HTR-8/SVneo (cell line): ENCODE measurements at regions not wholly inside any gene's neighbourhood (a gene's known extent, or its start where the extent isn't known, plus 50 kb on each side); places are given as distances from the start of the nearest gene placed in this dataset.
A peak's percentile ranks its signal among the peaks of the same experiment; 100 is the strongest.

Source experiments
- DNase-seq: peaks from one replicate; pipeline ENCODE4 v3.0.0; 2011; ENCODE audit warnings: low spot score, mixed read lengths; ENCODE audit not compliant: insufficient read length
- FAIRE-seq: peaks from 2 replicates; lab custom pipeline; 2011; peaks lifted over from hg19 to GRCh38; lab: Jason Lieb, UNC

GRCh38 chr20:20837574-20838021 is 125.2 kb upstream of the RALGAPA2 start:
- FAIRE-seq (no peak), DNase-seq (peak; percentile 34)

- DNase-seq (no peak), FAIRE-seq (no peak)
These were observed 124.4 kb upstream of the RALGAPA2 start for GRCh38 chr20:20836836-20837235.

- FAIRE-seq (no peak), DNase-seq (no peak)
These were observed 123.5 kb upstream of the RALGAPA2 start for GRCh38 chr20:20835897-20836296.

GRCh38 chr20:20834008-20834407 is 121.6 kb upstream of the RALGAPA2 start:
- DNase-seq (no peak), FAIRE-seq (no peak)

- FAIRE-seq (no peak), DNase-seq (no peak)
These were observed 120.3 kb upstream of the RALGAPA2 start for GRCh38 chr20:20832715-20833114.

- FAIRE-seq (no peak), DNase-seq (no peak)
These were observed 119.3 kb upstream of the RALGAPA2 start for GRCh38 chr20:20831794-20832193.

GRCh38 chr20:20829681-20830080 is 117.2 kb upstream of the RALGAPA2 start:
- FAIRE-seq: no peak

GRCh38 chr20:20827992-20828597 is 115.7 kb upstream of the RALGAPA2 start:
- DNase-seq (no peak), FAIRE-seq (no peak)

More at GRCh38 chr20:20829681-20830080, 117.2 kb upstream of the RALGAPA2 start:
- no peak for DNase-seq

- DNase-seq (peak; percentile 31), FAIRE-seq (no peak)
These were observed 112.6 kb upstream of the RALGAPA2 start for GRCh38 chr20:20824924-20825584.

- DNase-seq: no peak
- FAIRE-seq: no peak
These were observed 111.0 kb upstream of the RALGAPA2 start for GRCh38 chr20:20823476-20823881.

- no peak for DNase-seq
- no peak for FAIRE-seq
These were observed 109.2 kb upstream of the RALGAPA2 start for GRCh38 chr20:20821484-20822260.

GRCh38 chr20:20820785-20821483 is 108.5 kb upstream of the RALGAPA2 start:
- DNase-seq: no peak
- no peak for FAIRE-seq

GRCh38 chr20:20820104-20820503 is 107.7 kb upstream of the RALGAPA2 start:
- DNase-seq: no peak

GRCh38 chr20:20816969-20817755 is 104.7 kb upstream of the RALGAPA2 start:
- FAIRE-seq: no peak
- DNase-seq: no peak

More at GRCh38 chr20:20820104-20820503, 107.7 kb upstream of the RALGAPA2 start:
- FAIRE-seq: no peak

- no peak for DNase-seq
- no peak for FAIRE-seq
These were observed 103.4 kb upstream of the RALGAPA2 start for GRCh38 chr20:20815711-20816455.

GRCh38 chr20:20814685-20815084 is 102.2 kb upstream of the RALGAPA2 start:
- no peak for FAIRE-seq
- DNase-seq: no peak

GRCh38 chr20:20812136-20812535 is 99.7 kb upstream of the RALGAPA2 start:
- FAIRE-seq (no peak), DNase-seq (no peak)

GRCh38 chr20:20808016-20808415 is 95.6 kb upstream of the RALGAPA2 start:
- FAIRE-seq (no peak), DNase-seq (no peak)
